Bronchial epithelial cell (primary cell): ENCODE measurements at regions not wholly inside any gene's neighbourhood (a gene's known extent, or its start where the extent isn't known, plus 50 kb on each side); places are given as distances from the start of the nearest gene placed in this dataset.
A peak's percentile ranks its signal among the peaks of the same experiment; 100 is the strongest.
"Not testable (repeated sequence)": the region's sequence is repeated elsewhere in the genome, so short reads cannot be mapped to it uniquely, and the experiment has no call there.

ENCODE experiments used
- DNase-seq: peaks from one replicate; pipeline ENCODE4 v3.0.0-alpha.2; 2010; ENCODE audit warnings: low read depth
- FAIRE-seq: peaks from 2 replicates; lab custom pipeline; 2011; peaks lifted over from hg19 to GRCh38; lab: Jason Lieb, UNC
- H3K27me3 ChIP-seq: 2 replicates; pipeline ENCODE4 v1.5.1; 2011; ENCODE audit warnings: low read length; ENCODE audit not compliant: control insufficient read depth, insufficient read depth
- H3K36me3 ChIP-seq: 2 replicates; pipeline ENCODE4 v1.5.1; 2011; ENCODE audit warnings: low read length; ENCODE audit not compliant: control insufficient read depth, insufficient read depth
- H3K4me3 ChIP-seq: 2 replicates; pipeline ENCODE4 v1.5.1; 2011; ENCODE audit warnings: mild to moderate bottlenecking, low read depth, low read length, control low read depth
- TF ChIP-seq, protein P1 (sequence below): IDR thresholded peaks from 2 replicates; pipeline ENCODE4 v1.5.1; 2011; ENCODE audit warnings: mild to moderate bottlenecking, moderate library complexity, low read length, control low read depth, inconsistent platforms; ENCODE audit not compliant: insufficient read depth, severe bottlenecking

DNA sequence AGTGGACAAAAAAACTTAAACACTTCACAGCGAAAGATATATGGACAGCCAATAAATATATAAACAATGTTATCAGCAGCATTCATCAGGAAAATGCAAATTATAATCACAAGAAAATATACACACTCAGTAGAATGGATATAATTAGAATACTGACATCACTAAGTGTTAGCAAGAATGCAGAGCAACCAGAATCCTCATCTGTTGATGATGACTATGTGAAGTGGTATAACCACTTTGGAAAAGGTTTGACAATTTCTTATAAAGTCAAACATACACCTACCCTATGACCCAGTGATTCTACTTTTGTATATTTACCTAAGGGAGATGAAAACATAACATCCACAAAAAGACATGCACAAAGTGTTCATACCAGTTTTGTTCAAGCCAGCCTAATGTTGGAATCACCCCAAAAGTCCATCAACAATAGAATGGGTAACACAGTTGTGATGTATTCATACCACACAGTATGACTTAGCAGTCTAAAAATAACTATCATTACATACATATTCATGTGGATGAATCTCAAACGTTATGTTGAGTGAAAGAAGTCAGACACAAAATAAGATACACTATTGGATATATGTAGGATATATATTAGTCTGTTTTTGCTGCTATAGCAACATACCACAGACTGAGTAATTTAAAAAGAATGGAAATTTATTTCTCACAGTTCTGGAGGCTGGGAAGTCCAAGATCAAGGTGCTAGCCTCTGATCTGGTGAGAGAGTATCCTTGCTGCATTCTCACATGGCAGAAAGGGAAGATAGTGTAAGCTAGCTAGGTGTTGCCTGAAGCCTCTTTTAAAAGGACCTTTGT lies 148.8 kb upstream of the ADAMTSL1 start:
- FAIRE-seq (no peak), DNase-seq (peak; percentile 31)
- no peaks in the 10 kb centered on the region for H3K36me3 ChIP-seq
- H3K27me3 ChIP-seq, result no peaks in the 10 kb centered on the region
- TF ChIP-seq, protein P1, sequence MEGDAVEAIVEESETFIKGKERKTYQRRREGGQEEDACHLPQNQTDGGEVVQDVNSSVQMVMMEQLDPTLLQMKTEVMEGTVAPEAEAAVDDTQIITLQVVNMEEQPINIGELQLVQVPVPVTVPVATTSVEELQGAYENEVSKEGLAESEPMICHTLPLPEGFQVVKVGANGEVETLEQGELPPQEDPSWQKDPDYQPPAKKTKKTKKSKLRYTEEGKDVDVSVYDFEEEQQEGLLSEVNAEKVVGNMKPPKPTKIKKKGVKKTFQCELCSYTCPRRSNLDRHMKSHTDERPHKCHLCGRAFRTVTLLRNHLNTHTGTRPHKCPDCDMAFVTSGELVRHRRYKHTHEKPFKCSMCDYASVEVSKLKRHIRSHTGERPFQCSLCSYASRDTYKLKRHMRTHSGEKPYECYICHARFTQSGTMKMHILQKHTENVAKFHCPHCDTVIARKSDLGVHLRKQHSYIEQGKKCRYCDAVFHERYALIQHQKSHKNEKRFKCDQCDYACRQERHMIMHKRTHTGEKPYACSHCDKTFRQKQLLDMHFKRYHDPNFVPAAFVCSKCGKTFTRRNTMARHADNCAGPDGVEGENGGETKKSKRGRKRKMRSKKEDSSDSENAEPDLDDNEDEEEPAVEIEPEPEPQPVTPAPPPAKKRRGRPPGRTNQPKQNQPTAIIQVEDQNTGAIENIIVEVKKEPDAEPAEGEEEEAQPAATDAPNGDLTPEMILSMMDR, result no peak
- H3K4me3 ChIP-seq, result no peak overlapping the region

DNA sequence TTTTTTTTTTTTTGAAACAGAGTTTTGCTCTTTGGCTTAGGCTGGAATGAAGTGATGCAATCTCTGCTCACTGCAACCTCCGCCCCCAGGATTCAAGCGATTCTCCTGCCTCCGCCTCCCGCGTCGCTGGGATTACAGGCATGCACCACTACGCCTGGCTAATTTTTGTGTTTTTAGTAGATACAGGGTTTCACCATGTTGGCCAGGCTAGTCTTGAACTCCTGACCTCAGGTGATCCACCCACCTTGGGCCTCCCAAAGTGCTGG lies 148.3 kb upstream of the ADAMTSL1 start:
- not testable (repeated sequence) for H3K36me3 ChIP-seq, H3K27me3 ChIP-seq, FAIRE-seq, DNase-seq, H3K4me3 ChIP-seq

GRCh38 chr9:18327121-18327520 lies 146.8 kb upstream of the ADAMTSL1 start:
- FAIRE-seq, result no peak
- TF ChIP-seq, protein P1, result no peak
- Histone ChIP-seq H3K36me3 (no peaks in the 10 kb centered on the region), H3K27me3 (no peaks in the 10 kb centered on the region), H3K4me3 (no peak overlapping the region)
- no peak for DNase-seq

- Histone ChIP-seq H3K36me3 (no peaks in the 10 kb centered on the region), H3K27me3 (no peaks in the 10 kb centered on the region), H3K4me3 (no peak overlapping the region)
- TF ChIP-seq, protein P1, result no peak
- FAIRE-seq, result no peak
- DNase-seq, result peak; percentile 32
Measured at GRCh38 chr9:18330401-18331309, 143.3 kb upstream of the ADAMTSL1 start.

DNA sequence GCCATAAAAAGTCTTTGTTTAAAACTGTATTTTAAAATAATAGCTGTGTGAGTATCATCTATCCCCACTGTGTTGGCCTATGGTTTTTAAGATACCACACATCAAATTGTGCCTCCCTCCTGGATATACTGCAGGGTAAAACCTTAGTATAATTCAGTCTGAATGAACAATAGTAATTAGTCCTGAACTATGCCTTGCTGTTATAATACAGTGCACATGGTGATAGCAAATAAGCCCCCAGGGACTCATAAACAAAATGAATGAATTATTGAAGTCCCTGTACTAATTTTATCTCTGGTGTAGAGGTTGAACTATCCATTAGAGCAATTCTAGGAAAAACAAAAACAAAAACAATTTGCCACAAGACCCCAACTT lies 142.7 kb upstream of the ADAMTSL1 start:
- TF ChIP-seq, protein P1, result no peak
- FAIRE-seq (no peak), DNase-seq (no peak)
- Histone ChIP-seq H3K36me3 (no peaks in the 10 kb centered on the region), H3K4me3 (no peak overlapping the region), H3K27me3 (no peaks in the 10 kb centered on the region)

DNA sequence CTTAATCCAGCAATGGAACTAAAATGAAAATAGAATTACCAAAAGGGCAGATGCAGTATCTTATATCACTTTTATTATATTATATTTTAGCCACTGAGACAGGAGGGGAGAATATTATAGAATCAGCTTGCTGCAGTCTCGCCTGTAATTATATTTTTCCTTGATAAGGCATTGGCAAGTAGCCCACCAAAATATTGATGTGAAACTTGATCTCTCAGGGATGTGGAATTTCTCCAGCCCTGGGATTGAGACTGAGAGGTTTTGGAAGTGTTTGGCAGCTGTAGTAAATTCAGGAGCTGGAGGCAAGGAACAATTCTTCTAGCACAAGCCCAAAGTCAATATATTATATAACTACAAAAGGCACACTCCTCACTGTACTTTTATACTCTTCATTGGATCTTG lies 142.1 kb upstream of the ADAMTSL1 start:
- FAIRE-seq (no peak), DNase-seq (no peak)
- H3K36me3 ChIP-seq, result no peaks in the 10 kb centered on the region
- TF ChIP-seq, protein P1, result no peak
- no peak overlapping the region for H3K4me3 ChIP-seq
- no peaks in the 10 kb centered on the region for H3K27me3 ChIP-seq
